CD4-positive, alpha-beta T cell (primary cell): ENCODE measurements at regions not wholly inside any gene's neighbourhood (a gene's known extent, or its start where the extent isn't known, plus 50 kb on each side); places are given as distances from the start of the nearest gene placed in this dataset.
"Not testable (repeated sequence)": the region's sequence is repeated elsewhere in the genome, so short reads cannot be mapped to it uniquely, and the experiment has no call there.

ENCODE experiments used
- ATAC-seq: fragments of 200-7000 bp; cut with Tn5 transposase; one replicate; pipeline ENCODE4 v1.10.0; 2022; ENCODE audit warnings: mild to moderate bottlenecking; ENCODE audit not compliant: poor library complexity
- CTCF ChIA-PET: fragments of 350-600 bp; sonication (Branson Sonifier 250); formaldehyde crosslinking; loops from one replicate; lab custom pipeline; 2021; ENCODE audit warnings: antibody characterized with exemption, inconsistent platforms; lab: Charles Lee
- POLR2A ChIA-PET: fragments of 350-600 bp; sonication (Branson Sonifier 250); formaldehyde crosslinking; loops from one replicate; lab custom pipeline; 2021; ENCODE audit warnings: antibody characterized with exemption, inconsistent platforms; lab: Charles Lee
- DNase-seq, 14 experiments: peaks; one replicate each; pipeline ENCODE4 v3.0.0-alpha.2; 2013 to 2020; ENCODE audit warnings: mixed read lengths in 2 of 14
- H3K27ac ChIP-seq, 2 donors: one replicate each; pipeline versions ENCODE4 v1.5.1 to v1.7.0; 2013; ENCODE audit warnings: low read length in 2 of 2, low read depth in 1 of 2, mild to moderate bottlenecking in 1 of 2
- H3K27me3 ChIP-seq, 2 experiments: 1 replicate in 1 of 2; 2 replicates in 1 of 2; pipeline versions ENCODE4 v1.6.1 to v1.7.0; 2013; ENCODE audit warnings: low read length in 2 of 2, control low read depth in 1 of 2, mild to moderate bottlenecking in 1 of 2, moderate library complexity in 1 of 2; ENCODE audit not compliant: insufficient read depth in 2 of 2, control insufficient read depth in 1 of 2
- H3K36me3 ChIP-seq: one replicate; pipeline ENCODE4 v1.6.1; 2013; ENCODE audit warnings: low read length, control low read depth; ENCODE audit not compliant: insufficient read depth
- H3K4me1 ChIP-seq: one replicate; pipeline ENCODE4 v1.6.1; 2013; ENCODE audit warnings: low read length, control low read depth; ENCODE audit not compliant: insufficient read depth
- H3K4me3 ChIP-seq: one replicate; pipeline ENCODE4 v1.5.1; 2013; ENCODE audit warnings: mild to moderate bottlenecking, low read length, moderate library complexity
- H3K9me3 ChIP-seq, 2 experiments: 1 replicate in 1 of 2; 2 replicates in 1 of 2; pipeline versions ENCODE4 v1.6.1 to v1.7.0; 2013; ENCODE audit warnings: low read length in 2 of 2, mild to moderate bottlenecking in 2 of 2, control low read depth in 1 of 2, moderate library complexity in 1 of 2; ENCODE audit not compliant: control insufficient read depth in 1 of 2, insufficient read depth in 1 of 2
- H3K27ac Mint-ChIP-seq: one replicate; pipeline ENCODE4 v1.8.0; 2020; ENCODE audit warnings: mixed read lengths
- H3K27me3 Mint-ChIP-seq: one replicate; pipeline ENCODE4 v1.8.0; 2021; ENCODE audit warnings: mixed read lengths
- H3K36me3 Mint-ChIP-seq: one replicate; pipeline ENCODE4 v1.8.0; 2021; ENCODE audit warnings: low read depth, mixed read lengths
- H3K4me1 Mint-ChIP-seq: one replicate; pipeline ENCODE4 v1.8.0; 2021; ENCODE audit warnings: low read depth, mixed read lengths
- H3K4me3 Mint-ChIP-seq: one replicate; pipeline ENCODE4 v1.8.0; 2020; ENCODE audit warnings: mild to moderate bottlenecking, mixed read lengths
- H3K9me3 Mint-ChIP-seq: one replicate; pipeline ENCODE4 v1.8.0; 2020; ENCODE audit warnings: mixed read lengths
- intact Hi-C, 2 experiments: fragments of 100-400 bp; cut with DNase I in 1 of 2; cut with micrococcal nuclease in 1 of 2; formaldehyde crosslinking; loops; one replicate each; pipeline versions ENCODE4 v1.15.1 to v1.9.0; 2023 to 2025; cut with DNase I, micrococcal nuclease
- TF ChIP-seq, protein P1 (sequence below): fragments of 200-600 bp; IDR thresholded peaks from one replicate; pipeline ENCODE4 v1.8.0; 2022; ENCODE audit warnings: antibody characterized with exemption, mild to moderate bottlenecking

DNA sequence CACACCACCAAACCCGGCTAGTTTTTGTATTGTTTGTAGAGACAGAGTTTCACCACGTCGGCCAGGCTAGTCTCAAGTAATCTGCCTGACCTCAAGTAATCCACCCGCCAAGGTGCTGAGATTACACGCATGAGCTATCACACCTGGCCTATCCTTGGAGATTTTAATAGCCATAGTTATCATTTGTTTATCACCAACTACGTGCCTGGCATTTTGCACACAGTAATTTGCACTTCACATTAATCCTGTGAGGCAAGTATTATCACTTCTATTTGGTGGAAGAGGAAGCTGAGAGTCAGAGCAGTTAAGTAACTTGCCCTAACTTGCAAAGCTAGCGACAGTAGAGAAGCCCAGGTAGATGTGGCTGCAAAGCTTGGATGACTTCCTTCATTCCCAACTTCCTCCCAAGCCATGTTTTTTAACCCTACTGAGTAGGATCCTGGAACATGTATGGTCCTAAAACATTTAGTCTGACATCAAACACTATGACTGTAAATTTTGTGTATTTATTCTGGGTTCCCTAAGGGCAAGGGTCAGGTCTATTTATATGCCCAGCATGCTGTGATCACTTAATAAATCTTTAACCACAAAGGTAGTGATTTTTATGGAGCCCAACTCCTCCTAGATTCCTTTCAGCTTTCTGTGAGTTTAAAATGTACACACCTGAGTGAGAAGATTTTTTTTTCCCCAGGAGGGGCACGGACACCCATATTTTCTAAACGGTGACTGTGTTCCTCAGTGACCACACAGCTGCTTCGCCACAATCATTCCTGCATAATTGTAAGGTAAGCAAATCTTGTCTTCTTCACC, 100.2 kb upstream of the RAI14 start:
- intact Hi-C loops = no loop called here
- Mint-ChIP-seq H3K27me3 (peaks cover 18% of the 10 kb centered on the region), H3K27ac (no peak overlapping the region), H3K4me1 (no peaks in the 10 kb centered on the region), H3K36me3 (no peaks in the 10 kb centered on the region), H3K4me3 (no peak overlapping the region), H3K9me3 (no peaks in the 10 kb centered on the region)
- H3K4me1 ChIP-seq = no peaks in the 10 kb centered on the region
- no peak for DNase-seq
- TF ChIP-seq, protein P1, sequence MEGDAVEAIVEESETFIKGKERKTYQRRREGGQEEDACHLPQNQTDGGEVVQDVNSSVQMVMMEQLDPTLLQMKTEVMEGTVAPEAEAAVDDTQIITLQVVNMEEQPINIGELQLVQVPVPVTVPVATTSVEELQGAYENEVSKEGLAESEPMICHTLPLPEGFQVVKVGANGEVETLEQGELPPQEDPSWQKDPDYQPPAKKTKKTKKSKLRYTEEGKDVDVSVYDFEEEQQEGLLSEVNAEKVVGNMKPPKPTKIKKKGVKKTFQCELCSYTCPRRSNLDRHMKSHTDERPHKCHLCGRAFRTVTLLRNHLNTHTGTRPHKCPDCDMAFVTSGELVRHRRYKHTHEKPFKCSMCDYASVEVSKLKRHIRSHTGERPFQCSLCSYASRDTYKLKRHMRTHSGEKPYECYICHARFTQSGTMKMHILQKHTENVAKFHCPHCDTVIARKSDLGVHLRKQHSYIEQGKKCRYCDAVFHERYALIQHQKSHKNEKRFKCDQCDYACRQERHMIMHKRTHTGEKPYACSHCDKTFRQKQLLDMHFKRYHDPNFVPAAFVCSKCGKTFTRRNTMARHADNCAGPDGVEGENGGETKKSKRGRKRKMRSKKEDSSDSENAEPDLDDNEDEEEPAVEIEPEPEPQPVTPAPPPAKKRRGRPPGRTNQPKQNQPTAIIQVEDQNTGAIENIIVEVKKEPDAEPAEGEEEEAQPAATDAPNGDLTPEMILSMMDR = no peak
- no peaks in the 10 kb centered on the region for H3K36me3 ChIP-seq
- no peak for ATAC-seq
- CTCF ChIA-PET = no interaction called here
- POLR2A ChIA-PET = no interaction called here
- H3K27ac ChIP-seq = no peak overlapping the region
- H3K9me3 ChIP-seq = no peaks in the 10 kb centered on the region
- H3K27me3 ChIP-seq = no peaks in the 10 kb centered on the region
- H3K4me3 ChIP-seq = no peak overlapping the region

GRCh38 chr5:34556509-34556782, 99.7 kb upstream of the RAI14 start:
- DNase-seq (no peak), ATAC-seq (no peak)
- POLR2A ChIA-PET = no interaction called here
- no peak overlapping the region for H3K27ac Mint-ChIP-seq
- Histone ChIP-seq H3K9me3 (no peaks in the 10 kb centered on the region), H3K4me1 (no peaks in the 10 kb centered on the region), H3K36me3 (no peaks in the 10 kb centered on the region), H3K27ac (no peak overlapping the region), H3K4me3 (no peak overlapping the region), H3K27me3 (no peaks in the 10 kb centered on the region)
- peaks cover 18% of the 10 kb centered on the region for H3K27me3 Mint-ChIP-seq
- CTCF ChIA-PET = no interaction called here
- intact Hi-C loops = no loop called here
- no peaks in the 10 kb centered on the region for H3K9me3 Mint-ChIP-seq
- H3K36me3 Mint-ChIP-seq = no peaks in the 10 kb centered on the region
- H3K4me1 Mint-ChIP-seq = no peaks in the 10 kb centered on the region
- TF ChIP-seq, protein P1 = no peak
- no peak overlapping the region for H3K4me3 Mint-ChIP-seq

DNA sequence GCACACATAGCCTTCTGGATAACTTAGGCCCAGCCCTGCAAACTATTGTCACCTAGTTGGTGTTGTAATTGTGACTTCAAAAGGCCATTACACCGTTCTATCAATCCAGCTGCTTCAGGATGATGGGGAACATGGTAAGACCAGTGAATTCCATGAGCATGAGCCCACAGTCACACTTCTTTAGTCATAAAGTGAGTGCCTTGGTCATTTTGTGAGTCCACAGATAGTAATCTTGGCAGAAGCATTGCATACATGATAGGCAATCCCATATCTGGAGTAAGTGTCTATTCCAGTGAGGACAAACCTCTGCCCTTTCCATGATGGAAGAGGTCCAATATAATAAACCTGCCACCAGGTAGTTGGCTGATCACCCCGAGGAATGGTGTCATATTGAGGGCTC, 94.5 kb upstream of the RAI14 start:
- H3K4me1 Mint-ChIP-seq, DNase-seq, H3K9me3 Mint-ChIP-seq, H3K27me3 ChIP-seq, H3K9me3 ChIP-seq, H3K4me1 ChIP-seq, H3K27ac Mint-ChIP-seq, CTCF ChIA-PET, POLR2A ChIA-PET, H3K36me3 ChIP-seq, intact Hi-C loops, H3K4me3 ChIP-seq, H3K4me3 Mint-ChIP-seq, H3K36me3 Mint-ChIP-seq, H3K27ac ChIP-seq, H3K27me3 Mint-ChIP-seq, ATAC-seq: not testable (repeated sequence)

DNA sequence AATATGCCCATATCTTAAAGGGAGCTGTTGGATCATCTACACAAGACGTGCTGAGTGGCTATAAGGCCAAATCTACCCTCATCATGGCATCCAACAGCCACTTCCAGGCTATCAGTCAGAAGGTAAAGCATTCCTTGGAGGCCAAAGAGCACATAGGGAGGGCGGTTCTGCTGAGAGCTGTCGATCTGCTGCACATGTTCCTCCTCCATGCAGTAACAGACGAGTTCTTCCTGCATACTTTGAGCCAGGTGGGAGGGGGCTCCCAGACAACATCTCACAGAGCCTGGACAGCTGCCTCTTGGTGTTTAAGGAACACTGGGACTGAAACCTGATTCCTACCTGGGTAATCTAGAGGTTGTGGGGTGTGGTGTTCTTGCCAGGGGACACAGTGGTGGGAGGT, 93.3 kb upstream of the RAI14 start:
- intact Hi-C loops = no loop called here
- TF ChIP-seq, protein P1 = no peak
- Histone ChIP-seq H3K4me3 (no peak overlapping the region), H3K27ac (no peak overlapping the region), H3K27me3 (no peaks in the 10 kb centered on the region), H3K9me3 (no peaks in the 10 kb centered on the region), H3K36me3 (no peaks in the 10 kb centered on the region), H3K4me1 (no peaks in the 10 kb centered on the region)
- CTCF ChIA-PET = no interaction called here
- no peak overlapping the region for H3K27ac Mint-ChIP-seq
- no peaks in the 10 kb centered on the region for H3K9me3 Mint-ChIP-seq
- no peaks in the 10 kb centered on the region for H3K4me1 Mint-ChIP-seq
- DNase-seq = no peak
- no peaks in the 10 kb centered on the region for H3K27me3 Mint-ChIP-seq
- POLR2A ChIA-PET = no interaction called here
- no peak overlapping the region for H3K4me3 Mint-ChIP-seq
- H3K36me3 Mint-ChIP-seq = no peaks in the 10 kb centered on the region
- no peak for ATAC-seq
